Thyroid gland (tissue), 4 donors: ENCODE measurements at regions not wholly inside any gene's neighbourhood (a gene's known extent, or its start where the extent isn't known, plus 50 kb on each side); places are given as distances from the start of the nearest gene placed in this dataset.
A peak's percentile ranks its signal among the peaks of the same experiment; 100 is the strongest.

Source experiments
- DNase-seq, 2 donors: peaks; one replicate each; pipeline ENCODE4 v3.0.0-alpha.2; 2019
- H3K27ac ChIP-seq, 3 donors: fragments of 200-600 bp; sonication (generic); 1 replicate in 2 of 3; 2 replicates in 1 of 3; pipeline ENCODE4 v1.5.1; 2016 to 2019; ENCODE audit warnings: mild to moderate bottlenecking in 1 of 3, moderate library complexity in 1 of 3
- H3K27me3 ChIP-seq: fragments of 200-600 bp; sonication (generic); one replicate; pipeline ENCODE4 v1.5.1; 2019
- H3K36me3 ChIP-seq, 2 donors: fragments of 200-600 bp; sonication (generic); one replicate each; pipeline ENCODE4 v1.5.1; 2016 to 2019
- H3K4me1 ChIP-seq, 2 donors: fragments of 200-600 bp; sonication (generic); one replicate each; pipeline ENCODE4 v1.5.1; 2017 to 2019
- H3K4me3 ChIP-seq, 3 donors: fragments of 200-600 bp; sonication (generic); replicated peaks in 1 of 3; 1 replicate in 2 of 3; 2 replicates in 1 of 3; pipeline ENCODE4 v1.5.1; 2016; ENCODE audit warnings: mild to moderate bottlenecking in 1 of 3
- H3K9me3 ChIP-seq: fragments of 200-600 bp; sonication (generic); one replicate; pipeline ENCODE4 v1.5.1; 2017
- CTCF ChIP-seq, 6 experiments: fragments of 200-600 bp in 3 of 6; fragments of 450-650 bp in 3 of 6; sonication (generic) in 3 of 6; IDR thresholded peaks; one replicate each; pipeline ENCODE4 v1.5.1; 2016 to 2019; ENCODE audit warnings: antibody characterized with exemption in 6 of 6, mild to moderate bottlenecking in 2 of 6, inconsistent platforms in 1 of 6, moderate library complexity in 1 of 6
- POLR2A ChIP-seq, 2 donors: fragments of 450-650 bp; IDR thresholded peaks; one replicate each; pipeline ENCODE4 v1.6.1; 2017; ENCODE audit warnings: antibody characterized with exemption in 2 of 2, mild to moderate bottlenecking in 2 of 2, moderate library complexity in 1 of 2
- WGBS, 2 donors: methylation state at CpG; one replicate each; pipeline ENCODE4 v1.1.5; 2017; 5-methylcytosine and 5-hydroxymethylcytosine counted together
- intact Hi-C: fragments of 100-400 bp; cut with DNase I; formaldehyde crosslinking; loops from one replicate; pipeline ENCODE4 v1.15.1; 2023

DNA sequence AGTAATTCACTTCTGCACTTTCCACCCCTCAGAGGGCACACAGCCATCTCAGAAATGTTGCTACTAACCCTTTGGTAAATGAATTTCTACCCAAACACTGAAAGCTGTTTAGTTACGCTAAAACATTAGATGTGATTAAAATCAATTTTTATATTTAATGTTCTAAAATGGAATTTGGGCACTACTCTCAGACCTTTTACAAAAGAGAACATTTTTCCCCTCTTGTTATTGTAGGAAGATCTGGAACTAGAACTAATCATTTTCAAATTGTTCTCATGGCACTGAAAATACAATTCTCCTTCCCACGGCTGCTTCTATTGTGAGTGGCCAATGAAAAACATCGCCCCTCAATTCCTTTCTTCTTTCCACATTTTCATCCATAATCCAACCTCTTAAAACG is 627.4 kb downstream of the CDH26 start:
- Histone ChIP-seq H3K9me3 (no peaks in the 10 kb centered on the region), H3K36me3 (no peaks in the 10 kb centered on the region), H3K27ac (no peak overlapping the region), H3K4me1 (no peaks in the 10 kb centered on the region), H3K27me3 (no peaks in the 10 kb centered on the region), H3K4me3 (no peak overlapping the region)
- TF ChIP-seq POLR2A (IDR thresholded peaks at IDR 0.05) (no peak), CTCF (IDR thresholded peaks at IDR 0.05) (no peak)
- 70 to 75% methylated on average over 4 of the region's 4 CpGs for WGBS, 2 donors
- DNase-seq: no peak
- intact Hi-C loops: no loop called here

- peak in 1 of 2 donors; percentile 6 for DNase-seq
Measured at GRCh38 chr20:60586269-60587050, 628.2 kb downstream of the CDH26 start.

GRCh38 chr20:60587986-60588385 is 629.8 kb downstream of the CDH26 start:
- Histone ChIP-seq H3K27ac (no peak overlapping the region), H3K27me3 (no peaks in the 10 kb centered on the region), H3K9me3 (no peaks in the 10 kb centered on the region), H3K36me3 (no peaks in the 10 kb centered on the region), H3K4me1 (no peaks in the 10 kb centered on the region), H3K4me3 (no peak overlapping the region)
- no peak for TF ChIP-seq POLR2A (IDR thresholded peaks at IDR 0.05)
- no peak for TF ChIP-seq CTCF (IDR thresholded peaks at IDR 0.05)
- intact Hi-C loops: no loop called here
- DNase-seq: no peak
- 83 to 90% methylated on average over 4 of the region's 4 CpGs for WGBS, 2 donors

More at GRCh38 chr20:60586269-60587050, 628.2 kb downstream of the CDH26 start:
- H3K9me3 ChIP-seq: no peaks in the 10 kb centered on the region
- H3K27me3 ChIP-seq: no peaks in the 10 kb centered on the region
- intact Hi-C loops: no loop called here
- no peak overlapping the region for H3K4me3 ChIP-seq
- H3K4me1 ChIP-seq: no peaks in the 10 kb centered on the region
- no peak overlapping the region for H3K27ac ChIP-seq
- WGBS, 2 donors: 62 to 64% methylated on average over 11 of the region's 11 CpGs
- TF ChIP-seq CTCF (IDR thresholded peaks at IDR 0.05) (no peak), POLR2A (IDR thresholded peaks at IDR 0.05) (no peak)
- no peaks in the 10 kb centered on the region for H3K36me3 ChIP-seq

DNA sequence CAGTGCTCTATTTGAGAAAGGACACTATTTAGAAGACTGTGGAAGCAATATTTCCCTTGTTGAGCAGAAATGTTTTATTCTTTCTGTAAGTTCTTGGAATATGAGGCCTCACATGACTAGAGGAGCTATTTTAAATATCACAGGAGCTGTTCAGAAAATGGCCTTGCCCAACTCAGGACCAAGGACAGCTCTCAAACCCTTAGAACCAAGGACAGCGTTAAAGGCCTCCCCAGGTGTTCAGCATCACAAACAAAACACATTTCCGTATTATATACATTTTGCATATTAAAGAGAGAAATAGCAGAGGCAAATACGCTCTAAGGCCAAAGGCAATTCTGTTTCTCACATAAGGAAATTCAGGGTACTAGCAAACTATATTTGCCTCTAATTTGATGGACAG is 631.4 kb downstream of the CDH26 start:
- DNase-seq: peak in 1 of 2 donors; percentile 37
- H3K4me3 ChIP-seq: no peak overlapping the region
- intact Hi-C loops: no loop called here
- H3K4me1 ChIP-seq: no peaks in the 10 kb centered on the region
- no peak overlapping the region for H3K27ac ChIP-seq
- TF ChIP-seq CTCF (IDR thresholded peaks at IDR 0.05) (no peak), POLR2A (IDR thresholded peaks at IDR 0.05) (no peak)
- H3K27me3 ChIP-seq: no peaks in the 10 kb centered on the region
- 14 to 23% methylated on average over 3 of the region's 3 CpGs for WGBS, 2 donors
- H3K36me3 ChIP-seq: no peaks in the 10 kb centered on the region
- H3K9me3 ChIP-seq: no peaks in the 10 kb centered on the region

- Histone ChIP-seq H3K27ac (no peak overlapping the region), H3K27me3 (no peaks in the 10 kb centered on the region), H3K4me1 (no peaks in the 10 kb centered on the region), H3K9me3 (no peaks in the 10 kb centered on the region), H3K4me3 (no peak overlapping the region), H3K36me3 (no peaks in the 10 kb centered on the region)
- intact Hi-C loops: no loop called here
- no peak for DNase-seq
- 59 to 83% methylated on average over 6 of the region's 6 CpGs for WGBS, 2 donors
- TF ChIP-seq POLR2A (IDR thresholded peaks at IDR 0.05) (no peak), CTCF (IDR thresholded peaks at IDR 0.05) (no peak)
Measured at GRCh38 chr20:60591172-60591799, 633.1 kb downstream of the CDH26 start.
